HepG2 (cell line): ENCODE measurements at regions not wholly inside any gene's neighbourhood (a gene's known extent, or its start where the extent isn't known, plus 50 kb on each side); places are given as distances from the start of the nearest gene placed in this dataset.

Experiments used
- ATAC-seq: fragments of 200-7000 bp; cut with Tn5 transposase; 3 replicates; pipeline ENCODE4 v1.9.1; 2020; ENCODE audit warnings: mild to moderate bottlenecking, moderate library complexity
- BruUV-seq: library from RNA; stranded (reverse); fragments of 400-500 nt; replicated peaks from 2 replicates; lab custom pipeline; 2021; lab: Mats Ljungman, UMichigan
- CTCF ChIA-PET: fragments of 300-600 bp; formaldehyde crosslinking; extraction: SDS; loops from one replicate; lab custom pipeline; 2021; ENCODE audit warnings: low total read pairs, inconsistent platforms, low intra/inter-chr PET ratio; lab: Yijun Ruan, JAX
- POLR2A ChIA-PET: fragments of 350-600 bp; sonication (Branson Sonifier 250); formaldehyde crosslinking; loops from one replicate; lab custom pipeline; 2020; ENCODE audit warnings: antibody characterized with exemption, inconsistent platforms; lab: Yijun Ruan, JAX
- DNase-seq: peaks from one replicate; pipeline ENCODE4 v3.0.0-alpha.2; 2015; ENCODE audit warnings: low spot score
- FAIRE-seq: peaks from 3 replicates; lab custom pipeline; 2011; peaks lifted over from hg19 to GRCh38; lab: Jason Lieb, UNC
- H2AFZ ChIP-seq: one replicate; pipeline ENCODE4 v1.6.1; 2011; ENCODE audit warnings: low read length, inconsistent platforms
- H3K27ac ChIP-seq: fragments of 300-600 bp; 3 replicates; pipeline ENCODE4 v1.8.0; 2011; ENCODE audit warnings: mixed run types, mild to moderate bottlenecking, mixed read lengths, low read length, inconsistent platforms; ENCODE audit not compliant: insufficient read depth; ENCODE audit errors: extremely low read length
- H3K27me3 ChIP-seq, 2 experiments: fragments of 200-600 bp in 1 of 2; 2 replicates in 1 of 2; 3 replicates in 1 of 2; pipeline versions ENCODE4 v1.6.0 to v1.8.0; 2011; ENCODE audit warnings: low read length in 2 of 2, mild to moderate bottlenecking in 2 of 2, moderate library complexity in 2 of 2, inconsistent platforms in 1 of 2; ENCODE audit not compliant: insufficient read depth in 2 of 2, control insufficient read depth in 1 of 2
- H3K36me3 ChIP-seq, 2 experiments: fragments of 200-600 bp in 1 of 2; replicated peaks in 1 of 2; 2 replicates in 1 of 2; 3 replicates in 1 of 2; pipeline versions ENCODE4 v1.5.1 to v1.8.0; 2011; ENCODE audit warnings: low read length in 2 of 2, inconsistent platforms in 1 of 2; ENCODE audit not compliant: insufficient read depth in 2 of 2, control insufficient read depth in 1 of 2
- H3K4me1 ChIP-seq: 2 replicates; pipeline ENCODE4 v1.5.1; 2012; ENCODE audit warnings: low read length, inconsistent platforms; ENCODE audit not compliant: insufficient read depth
- H3K4me2 ChIP-seq: 2 replicates; pipeline ENCODE4 v1.6.0; 2011; ENCODE audit warnings: low read depth, low read length, inconsistent platforms
- H3K4me3 ChIP-seq, 3 experiments: fragments of 200-600 bp in 1 of 3; sonication (generic), shearing (Covaris generic) in 1 of 3; replicated peaks in 1 of 3; 2 replicates each; pipeline ENCODE4 v1.5.1; 2011 to 2016; ENCODE audit warnings: low read length in 3 of 3, inconsistent platforms in 2 of 3, low read depth in 2 of 3, mild to moderate bottlenecking in 2 of 3, control low read depth in 1 of 3, mixed read lengths in 1 of 3; ENCODE audit not compliant: insufficient read depth in 1 of 3
- H3K79me2 ChIP-seq: one replicate; pipeline ENCODE4 v1.6.1; 2011; ENCODE audit warnings: low read length, inconsistent platforms; ENCODE audit not compliant: insufficient read depth
- H3K9ac ChIP-seq: 2 replicates; pipeline ENCODE4 v1.6.0; 2011; ENCODE audit warnings: mild to moderate bottlenecking, low read depth, low read length, inconsistent platforms; ENCODE audit not compliant: insufficient read depth
- H3K9me3 ChIP-seq: 2 replicates; pipeline ENCODE4 v1.5.1; 2012; ENCODE audit warnings: mild to moderate bottlenecking, low read length
- H4K20me1 ChIP-seq: 2 replicates; pipeline ENCODE4 v1.6.0; 2011; ENCODE audit warnings: inconsistent platforms, mild to moderate bottlenecking, low read length, moderate library complexity; ENCODE audit not compliant: insufficient read depth
- ARID2 ChIP-seq: sonication (generic); formaldehyde crosslinking; IDR thresholded peaks from 2 replicates; pipeline ENCODE4 v1.8.1; 2022; ENCODE audit warnings: mild to moderate bottlenecking, missing genetic modification reagents, borderline replicate concordance
- GATAD2A ChIP-seq: IDR thresholded peaks from 2 replicates; pipeline ENCODE4 v1.6.1; 2016
- KLF12 ChIP-seq: sonication (generic); formaldehyde crosslinking; IDR thresholded peaks from 2 replicates; pipeline ENCODE4 v1.4.0; 2020; ENCODE audit warnings: missing genetic modification reagents, borderline replicate concordance
- ZBTB25 ChIP-seq: IDR thresholded peaks from 2 replicates; pipeline ENCODE4 v1.6.1; 2018; ENCODE audit warnings: missing genetic modification reagents
- ZBTB38 ChIP-seq: sonication (generic); formaldehyde crosslinking; IDR thresholded peaks from 2 replicates; pipeline ENCODE4 v1.5.1; 2020; ENCODE audit warnings: mild to moderate bottlenecking, missing genetic modification reagents
- ZBTB42 ChIP-seq: sonication (generic); formaldehyde crosslinking; IDR thresholded peaks from 2 replicates; pipeline ENCODE4 v1.5.0; 2020; ENCODE audit warnings: mild to moderate bottlenecking, missing genetic modification reagents
- WGBS: methylation state at CpG from one replicate; pipeline ENCODE4 v1.1.6; 2017; ENCODE audit warnings: low lambda C conversion rate; 5-methylcytosine and 5-hydroxymethylcytosine counted together
- in situ Hi-C: cut with HindIII; loops from 2 replicates; pipeline ENCODE4 v1.10.0; 2017; ENCODE audit warnings: low pct_unique_long_range_greater_than_20kb; ENCODE audit not compliant: extremely low pct_ligation_motif_present
- intact Hi-C: fragments of 100-400 bp; cut with micrococcal nuclease; formaldehyde crosslinking; loops from one replicate; pipeline ENCODE4 v1.10.0; 2022; ENCODE audit not compliant: unreplicated experiment
- TF ChIP-seq, protein P1 (sequence below): sonication (generic); formaldehyde crosslinking; IDR thresholded peaks from 2 replicates; pipeline ENCODE4 v1.4.0; 2020; ENCODE audit warnings: missing genetic modification reagents
- TF ChIP-seq, protein P2 (sequence below): IDR thresholded peaks from 2 replicates; pipeline ENCODE4 v1.6.1; 2016
- TF ChIP-seq, protein P3 (sequence below): IDR thresholded peaks from 2 replicates; pipeline ENCODE4 v1.6.1; 2016; ENCODE audit warnings: missing genetic modification reagents, missing compliant biosample characterization
- TF ChIP-seq, protein P4 (sequence below): sonication (generic); formaldehyde crosslinking; IDR thresholded peaks from 2 replicates; pipeline ENCODE4 v1.4.0; 2020; ENCODE audit warnings: mild to moderate bottlenecking, low read depth, missing genetic modification reagents

DNA sequence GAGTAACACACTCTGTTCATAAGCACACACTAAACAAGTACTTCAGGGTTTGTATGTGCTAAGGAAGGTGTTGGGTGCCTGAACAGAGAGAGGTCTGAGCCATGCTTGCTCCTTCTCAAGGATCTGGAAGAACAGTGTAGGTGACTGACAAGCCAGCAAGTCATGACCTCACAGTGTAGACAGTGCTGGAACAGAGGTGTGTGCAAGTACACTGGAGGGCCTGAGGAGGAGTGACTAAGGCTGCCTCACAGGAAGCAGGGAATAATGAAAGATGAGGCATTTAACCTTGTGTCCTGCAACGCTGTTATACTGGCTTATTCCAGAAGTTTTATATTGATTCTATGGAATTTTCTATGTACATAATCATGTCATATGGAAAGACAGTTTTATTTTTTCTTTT is 83.9 kb downstream of the TMEM174 start (continued):
- TF ChIP-seq, protein P1, sequence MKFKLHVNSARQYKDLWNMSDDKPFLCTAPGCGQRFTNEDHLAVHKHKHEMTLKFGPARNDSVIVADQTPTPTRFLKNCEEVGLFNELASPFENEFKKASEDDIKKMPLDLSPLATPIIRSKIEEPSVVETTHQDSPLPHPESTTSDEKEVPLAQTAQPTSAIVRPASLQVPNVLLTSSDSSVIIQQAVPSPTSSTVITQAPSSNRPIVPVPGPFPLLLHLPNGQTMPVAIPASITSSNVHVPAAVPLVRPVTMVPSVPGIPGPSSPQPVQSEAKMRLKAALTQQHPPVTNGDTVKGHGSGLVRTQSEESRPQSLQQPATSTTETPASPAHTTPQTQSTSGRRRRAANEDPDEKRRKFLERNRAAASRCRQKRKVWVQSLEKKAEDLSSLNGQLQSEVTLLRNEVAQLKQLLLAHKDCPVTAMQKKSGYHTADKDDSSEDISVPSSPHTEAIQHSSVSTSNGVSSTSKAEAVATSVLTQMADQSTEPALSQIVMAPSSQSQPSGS (CRISPR knock-in tag), result no peak

DNA sequence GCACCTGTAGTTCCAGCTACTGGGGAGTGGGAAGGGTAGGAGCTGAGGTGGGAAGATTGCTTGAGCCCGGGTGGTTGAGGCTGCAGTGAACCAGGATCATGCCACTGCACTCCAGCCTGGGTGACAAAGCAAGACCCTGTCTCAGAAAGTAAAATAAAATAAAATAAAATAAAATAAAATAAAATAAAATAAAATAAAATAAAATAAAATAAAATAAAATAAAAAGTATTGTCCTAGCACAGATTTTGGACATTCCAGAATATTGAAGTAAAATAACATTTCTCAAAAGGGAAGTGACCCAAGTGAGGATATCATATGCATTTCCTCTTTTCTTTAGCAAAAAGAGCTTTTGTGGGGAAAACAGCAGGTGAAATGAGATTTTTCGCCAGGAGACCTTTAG is 83.5 kb downstream of the TMEM174 start:
- no peak overlapping the region for H3K27ac ChIP-seq
- 0% methylated on average over 2 of the region's 2 CpGs for WGBS
- TF ChIP-seq ZBTB42 (CRISPR knock-in tag), result no peak
- TF ChIP-seq ARID2, result no peak
- TF ChIP-seq, protein P2, sequence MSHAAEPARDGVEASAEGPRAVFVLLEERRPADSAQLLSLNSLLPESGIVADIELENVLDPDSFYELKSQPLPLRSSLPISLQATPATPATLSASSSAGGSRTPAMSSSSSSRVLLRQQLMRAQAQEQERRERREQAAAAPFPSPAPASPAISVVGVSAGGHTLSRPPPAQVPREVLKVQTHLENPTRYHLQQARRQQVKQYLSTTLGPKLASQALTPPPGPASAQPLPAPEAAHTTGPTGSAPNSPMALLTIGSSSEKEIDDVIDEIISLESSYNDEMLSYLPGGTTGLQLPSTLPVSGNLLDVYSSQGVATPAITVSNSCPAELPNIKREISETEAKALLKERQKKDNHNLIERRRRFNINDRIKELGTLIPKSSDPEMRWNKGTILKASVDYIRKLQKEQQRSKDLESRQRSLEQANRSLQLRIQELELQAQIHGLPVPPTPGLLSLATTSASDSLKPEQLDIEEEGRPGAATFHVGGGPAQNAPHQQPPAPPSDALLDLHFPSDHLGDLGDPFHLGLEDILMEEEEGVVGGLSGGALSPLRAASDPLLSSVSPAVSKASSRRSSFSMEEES (CRISPR knock-in tag), result no peak
- TF ChIP-seq, protein P3, sequence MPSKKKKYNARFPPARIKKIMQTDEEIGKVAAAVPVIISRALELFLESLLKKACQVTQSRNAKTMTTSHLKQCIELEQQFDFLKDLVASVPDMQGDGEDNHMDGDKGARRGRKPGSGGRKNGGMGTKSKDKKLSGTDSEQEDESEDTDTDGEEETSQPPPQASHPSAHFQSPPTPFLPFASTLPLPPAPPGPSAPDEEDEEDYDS (CRISPR knock-in tag), result no peak
- TF ChIP-seq, protein P4, sequence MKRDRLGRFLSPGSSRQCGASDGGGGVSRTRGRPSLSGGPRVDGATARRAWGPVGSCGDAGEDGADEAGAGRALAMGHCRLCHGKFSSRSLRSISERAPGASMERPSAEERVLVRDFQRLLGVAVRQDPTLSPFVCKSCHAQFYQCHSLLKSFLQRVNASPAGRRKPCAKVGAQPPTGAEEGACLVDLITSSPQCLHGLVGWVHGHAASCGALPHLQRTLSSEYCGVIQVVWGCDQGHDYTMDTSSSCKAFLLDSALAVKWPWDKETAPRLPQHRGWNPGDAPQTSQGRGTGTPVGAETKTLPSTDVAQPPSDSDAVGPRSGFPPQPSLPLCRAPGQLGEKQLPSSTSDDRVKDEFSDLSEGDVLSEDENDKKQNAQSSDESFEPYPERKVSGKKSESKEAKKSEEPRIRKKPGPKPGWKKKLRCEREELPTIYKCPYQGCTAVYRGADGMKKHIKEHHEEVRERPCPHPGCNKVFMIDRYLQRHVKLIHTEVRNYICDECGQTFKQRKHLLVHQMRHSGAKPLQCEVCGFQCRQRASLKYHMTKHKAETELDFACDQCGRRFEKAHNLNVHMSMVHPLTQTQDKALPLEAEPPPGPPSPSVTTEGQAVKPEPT (CRISPR knock-in tag), result no peak
- no peak for TF ChIP-seq KLF12 (CRISPR knock-in tag)
- no peak for TF ChIP-seq GATAD2A (CRISPR knock-in tag)
- no peak for TF ChIP-seq ZBTB25 (CRISPR knock-in tag)
- no peak for TF ChIP-seq ZBTB38 (CRISPR knock-in tag)
- in situ Hi-C loops, result no loop called here
- FAIRE-seq, result no peak
- H3K4me1 ChIP-seq, result no peaks in the 10 kb centered on the region
- no peak for DNase-seq
- H3K27me3 ChIP-seq, result peaks cover 0 to 5% of the 10 kb centered on the region in 2 experiments; a peak in 1 of 5 replicates
- no TSS peak for BruUV-seq
- H2AFZ ChIP-seq, result no peak overlapping the region
- H4K20me1 ChIP-seq, result no peaks in the 10 kb centered on the region
- ChIA-PET CTCF (no interaction called here), POLR2A (no interaction called here)
- no peak overlapping the region for H3K9ac ChIP-seq
- intact Hi-C loops, result no loop called here
- no peak for ATAC-seq
- H3K36me3 ChIP-seq, result no peaks in the 10 kb centered on the region
- no peaks in the 10 kb centered on the region for H3K79me2 ChIP-seq
- no peak overlapping the region for H3K4me3 ChIP-seq
- no peaks in the 10 kb centered on the region for H3K9me3 ChIP-seq
- no peak overlapping the region for H3K4me2 ChIP-seq
